ENCODE measurements at regions not wholly inside any gene's neighbourhood (a gene's known extent, or its start where the extent isn't known, plus 50 kb on each side); places are given as distances from the start of the nearest gene placed in this dataset.

DNA sequence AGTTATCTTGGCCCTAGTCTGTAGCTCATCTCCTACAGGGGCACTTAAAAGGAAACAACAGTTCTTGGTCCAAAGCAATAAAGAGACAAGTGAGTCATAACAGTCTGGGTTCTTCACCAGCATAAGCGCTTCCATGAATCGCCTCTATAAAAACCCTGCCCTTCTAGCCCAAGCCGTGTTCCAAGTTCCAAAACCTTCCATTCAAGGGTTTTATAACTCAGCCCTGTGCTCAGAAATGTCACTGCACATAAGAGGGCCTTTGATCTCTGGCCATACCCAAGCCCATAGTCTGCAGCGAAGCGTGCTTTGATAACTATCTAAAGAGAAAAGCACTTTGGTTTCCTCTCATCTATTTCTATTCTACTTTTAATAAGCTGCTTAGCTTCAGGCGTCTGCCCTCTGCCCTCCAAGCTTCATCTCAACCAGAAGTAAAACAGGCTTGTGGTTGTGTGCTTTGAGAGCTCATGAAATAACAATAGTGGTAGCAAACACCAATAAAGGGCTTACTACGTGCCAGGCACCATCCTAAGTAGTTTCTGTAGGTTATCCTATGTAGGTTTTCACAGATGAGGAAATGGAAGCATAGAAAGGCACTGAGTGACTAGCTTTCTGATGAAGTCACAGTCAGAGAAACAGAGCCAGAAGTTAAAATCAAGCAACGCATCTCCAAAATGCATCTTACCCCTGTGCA is 64.0 kb upstream of the AKAP13 start:
- TF ChIP-seq POLR2A (IDR thresholded peaks at IDR 0.05; ENCODE audit: low read depth, low read length), result no peak
- no peak for FAIRE-seq
- DNase-seq (ENCODE audit: insufficient read length, low spot score), result no peak

DNA sequence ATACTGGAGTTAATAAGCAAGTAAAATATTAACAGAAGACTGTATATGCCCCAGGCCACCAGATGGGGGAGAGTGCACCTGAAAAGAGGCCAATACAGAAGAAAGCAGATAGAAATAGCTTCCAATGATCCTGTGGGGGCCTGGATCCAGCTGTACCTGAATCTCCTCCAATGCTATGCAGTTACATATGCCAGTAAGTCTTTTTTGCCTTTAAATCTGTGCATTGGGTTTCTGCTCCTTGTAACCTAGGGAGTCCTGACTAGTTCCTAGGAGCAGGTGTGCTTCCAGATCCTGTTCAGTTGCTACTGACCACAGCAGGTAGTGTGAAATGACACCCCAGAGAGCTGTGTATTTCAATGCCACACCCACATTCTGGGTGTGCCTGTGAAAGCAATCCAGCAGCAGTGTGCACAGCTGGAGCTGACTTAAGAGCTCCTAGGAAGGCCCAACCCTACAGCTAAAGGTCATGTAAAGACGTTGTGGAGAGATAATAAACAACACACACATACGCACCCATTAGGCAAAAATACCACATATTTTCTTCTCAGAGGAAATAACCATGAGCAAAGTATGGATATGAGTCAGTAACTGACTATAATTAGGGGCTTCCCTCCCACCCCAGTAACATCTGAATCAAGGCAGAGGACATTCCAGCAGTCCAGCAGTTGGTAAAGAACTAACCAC is 62.2 kb upstream of the AKAP13 start:
- DNase-seq (ENCODE audit: insufficient read length, low spot score), result no peak
- peak; percentile 15 for FAIRE-seq
- no peak for TF ChIP-seq POLR2A (IDR thresholded peaks at IDR 0.05; ENCODE audit: low read depth, low read length)

DNA sequence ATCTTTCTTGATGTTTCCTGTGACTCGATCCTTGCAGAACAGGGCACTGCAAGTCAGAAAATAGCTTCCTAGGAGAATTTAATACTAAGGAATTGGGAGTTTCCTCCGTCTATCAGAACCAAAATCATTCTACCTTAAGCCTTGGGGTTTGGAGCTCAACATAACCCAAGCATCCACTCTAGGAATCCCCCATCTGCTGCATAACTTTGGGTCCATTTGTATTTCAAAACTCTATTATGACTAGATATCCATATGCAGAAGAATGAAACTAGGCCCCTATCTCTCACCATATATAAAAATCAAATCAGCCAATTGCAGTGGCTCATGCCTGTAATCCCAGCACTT is 61.7 kb upstream of the AKAP13 start:
- no peak for TF ChIP-seq POLR2A (IDR thresholded peaks at IDR 0.05; ENCODE audit: low read depth, low read length)
- DNase-seq (ENCODE audit: insufficient read length, low spot score), result no peak
- FAIRE-seq, result no peak

DNA sequence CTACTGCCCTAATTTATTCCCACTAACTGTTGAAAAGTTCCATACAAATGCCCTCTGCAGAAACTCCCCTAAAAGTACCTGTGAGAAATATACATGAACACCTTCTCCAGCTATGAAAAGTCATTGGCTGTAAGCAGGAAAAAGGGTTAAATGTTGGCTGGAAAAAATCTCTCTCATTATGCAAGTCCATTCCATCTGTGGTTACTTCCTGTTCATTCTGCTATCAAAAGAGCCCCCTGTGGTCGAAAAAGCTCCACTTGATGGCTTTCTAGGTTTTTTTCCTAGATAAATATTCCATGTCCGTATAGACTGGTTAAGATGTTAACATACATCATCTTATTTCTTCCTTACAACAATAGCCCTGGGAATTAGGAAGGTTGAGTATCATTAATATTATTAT is 56.2 kb upstream of the AKAP13 start:
- FAIRE-seq (no peak), DNase-seq (ENCODE audit: insufficient read length, low spot score) (no peak)
- TF ChIP-seq POLR2A (IDR thresholded peaks at IDR 0.05; ENCODE audit: low read depth, low read length), result no peak

DNA sequence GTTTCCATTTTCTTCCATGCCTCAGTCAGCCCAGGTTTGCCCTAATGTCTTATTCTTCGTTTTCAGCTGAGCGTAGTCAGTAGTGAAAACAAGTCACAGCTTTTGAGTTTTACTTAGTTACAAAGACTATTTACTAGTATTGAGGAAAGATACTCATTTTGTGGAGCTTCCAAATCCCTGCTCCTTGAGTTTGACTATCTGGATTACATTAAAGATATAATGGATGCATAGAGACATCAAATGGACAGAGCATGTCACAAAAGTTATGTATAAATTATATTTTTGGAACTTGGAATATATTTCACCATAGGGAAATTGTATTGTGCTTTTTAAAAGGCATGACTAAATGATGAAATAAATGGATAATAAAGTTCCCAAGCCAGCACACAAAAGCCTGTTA is 54.6 kb upstream of the AKAP13 start:
- DNase-seq (ENCODE audit: insufficient read length, low spot score) (no peak), FAIRE-seq (no peak)
- no peak for TF ChIP-seq POLR2A (IDR thresholded peaks at IDR 0.05; ENCODE audit: low read depth, low read length)

DNA sequence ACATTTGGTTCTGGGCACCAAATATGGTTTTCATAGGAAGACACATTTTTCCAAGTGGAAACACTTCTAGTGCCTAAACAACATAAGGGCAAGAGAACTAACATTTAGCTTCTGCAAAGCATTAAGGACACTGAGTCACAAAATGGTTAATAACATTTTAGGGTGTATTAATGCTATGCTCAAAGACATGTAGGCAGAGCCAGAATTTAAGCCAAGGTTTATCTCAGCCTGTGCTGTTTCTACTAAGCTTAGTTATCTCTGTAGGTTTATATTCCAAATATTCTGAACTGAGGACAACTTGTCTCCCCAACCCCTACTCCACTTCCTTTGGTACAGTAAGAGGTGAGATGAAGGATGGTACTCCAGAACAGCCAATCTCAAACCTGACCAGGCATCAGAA is 54.1 kb upstream of the AKAP13 start:
- TF ChIP-seq POLR2A (IDR thresholded peaks at IDR 0.05; ENCODE audit: low read depth, low read length), result no peak
- no peak for FAIRE-seq

DNA sequence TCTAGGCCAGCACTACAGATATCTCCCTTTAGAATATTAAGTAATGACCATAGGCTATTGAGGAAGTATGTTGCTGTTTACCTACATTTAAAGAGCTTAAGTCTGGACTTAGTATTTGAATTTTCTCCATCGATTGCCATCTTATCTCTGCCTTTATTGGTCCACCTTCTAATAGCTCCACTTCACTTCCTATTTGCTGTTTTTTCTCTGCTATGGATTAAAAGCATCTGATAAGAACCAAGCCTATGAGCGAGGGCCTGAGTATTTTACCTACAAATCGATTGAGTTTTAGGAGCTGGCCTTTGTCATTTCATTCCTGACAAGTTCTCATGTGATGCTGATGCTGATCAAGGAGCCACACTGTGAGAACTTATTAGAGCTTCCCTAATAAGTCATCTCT is 52.6 kb upstream of the AKAP13 start:
- DNase-seq (ENCODE audit: insufficient read length, low spot score), result no peak
- no peak for FAIRE-seq
- TF ChIP-seq POLR2A (IDR thresholded peaks at IDR 0.05; ENCODE audit: low read depth, low read length), result no peak

More for the DNA sequence above, 54.1 kb upstream of the AKAP13 start:
- DNase-seq (ENCODE audit: insufficient read length, low spot score), result no peak

DNA sequence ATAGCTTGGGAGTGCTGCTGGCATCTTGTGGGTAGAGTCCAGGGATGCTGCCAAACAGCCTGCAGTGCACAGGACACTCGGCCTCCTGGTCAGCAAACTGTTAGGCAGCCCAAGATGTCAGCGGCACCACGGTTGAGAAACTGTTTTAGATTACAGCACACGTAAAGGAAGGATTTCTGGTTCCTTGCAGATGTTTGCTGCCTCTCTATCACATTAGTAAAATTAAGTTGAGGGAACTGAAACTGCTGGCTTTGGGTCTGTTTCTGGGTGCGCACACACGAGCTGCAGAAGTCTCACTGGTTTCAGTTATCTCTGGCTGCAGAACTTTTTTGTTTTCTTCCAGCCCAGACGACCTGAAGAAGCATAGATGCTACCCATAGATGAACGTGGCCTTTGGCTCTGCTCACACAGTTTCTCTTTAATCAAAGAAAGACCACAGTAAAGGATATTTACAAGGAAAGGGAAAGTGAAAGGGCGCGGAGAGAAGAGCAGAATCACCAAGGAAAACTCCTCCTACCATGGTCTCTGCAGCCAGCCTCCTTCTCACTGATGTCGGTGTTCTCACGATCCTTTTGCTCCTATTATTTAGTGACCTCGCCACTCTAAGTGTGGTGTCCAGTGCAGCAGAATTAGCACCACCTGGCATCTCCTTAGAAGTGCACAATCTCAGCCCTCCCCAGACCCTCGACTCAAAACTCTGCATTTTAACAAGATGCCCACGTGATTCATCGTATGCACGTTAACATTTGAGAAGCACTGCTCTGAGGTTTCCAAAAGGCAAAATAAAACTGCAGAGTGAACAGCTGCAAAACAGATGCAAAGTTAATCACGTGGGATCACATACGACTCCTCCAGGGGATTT is 50.6 kb upstream of the AKAP13 start:
- no peak for TF ChIP-seq POLR2A (IDR thresholded peaks at IDR 0.05; ENCODE audit: low read depth, low read length)
- no peak for DNase-seq (ENCODE audit: insufficient read length, low spot score)
- FAIRE-seq, result no peak

Data from H54 (cell line).